T-helper 1 cell treated with Interleukin-12 subunit alpha and Interleukin-12 subunit beta and Interleukin-4 antibody, amounts not matched to agents 30 ng/mL and 1 ng/mL, for 36 hours (primary cell): ENCODE measurements at regions not wholly inside any gene's neighbourhood (a gene's known extent, or its start where the extent isn't known, plus 50 kb on each side); places are given as distances from the start of the nearest gene placed in this dataset.

Experiments
- intact Hi-C: fragments of 100-400 bp; cut with micrococcal nuclease; formaldehyde crosslinking; loops from one replicate; pipeline ENCODE4 v1.15.1; 2024

- intact Hi-C loops = loop anchor here (2.0 to 10.0 kb wide), 2 partner anchors 59 to 89 kb away; partner anchors contain the start of gene FOXL1
Measured at GRCh38 chr16:86663685-86664521, 85.6 kb downstream of the FOXL1 start.

- intact Hi-C loops = loop anchor here (2.0 to 10.0 kb wide), 2 partner anchors 60 to 90 kb away; partner anchors contain the start of gene FOXL1
Measured at GRCh38 chr16:86664522-86665318, 86.4 kb downstream of the FOXL1 start.

GRCh38 chr16:86665319-86665675, 86.9 kb downstream of the FOXL1 start:
- intact Hi-C loops = loop anchor here (2.0 to 10.0 kb wide), 2 partner anchors 60 to 90 kb away; partner anchors contain the start of gene FOXL1

- intact Hi-C loops = loop anchor here (2.0 to 10.0 kb wide), 2 partner anchors 61 to 91 kb away; partner anchors contain the start of gene FOXL1
Measured at GRCh38 chr16:86665929-86666328, 87.6 kb downstream of the FOXL1 start.

GRCh38 chr16:86667035-86667434, 88.7 kb downstream of the FOXL1 start:
- intact Hi-C loops = loop anchor here (10.0 kb wide), 1 partner anchor 92 kb away; the partner anchor contains the start of gene FOXL1

- intact Hi-C loops = loop anchor here (10.0 kb wide), 1 partner anchor 94 kb away; the partner anchor contains the start of gene FOXL1
Measured at GRCh38 chr16:86668136-86668910, 90.0 kb downstream of the FOXL1 start.

GRCh38 chr16:86669285-86669805, 91.0 kb downstream of the FOXL1 start:
- intact Hi-C loops = loop anchor here (10.0 kb wide), 1 partner anchor 95 kb away; the partner anchor contains the start of gene FOXL1

GRCh38 chr16:86669937-86670749, 91.8 kb downstream of the FOXL1 start:
- intact Hi-C loops = loop anchor here (10.0 kb wide), 1 partner anchor 95 kb away; the partner anchor contains the start of gene FOXL1

- intact Hi-C loops = no loop called here
Measured at GRCh38 chr16:86670750-86671234, 92.4 kb downstream of the FOXL1 start.

- intact Hi-C loops = no loop called here
Measured at GRCh38 chr16:86671486-86672178, 93.3 kb downstream of the FOXL1 start.

- intact Hi-C loops = no loop called here
Measured at GRCh38 chr16:86672179-86672863, 94.0 kb downstream of the FOXL1 start.

- intact Hi-C loops = no loop called here
Measured at GRCh38 chr16:86673090-86673955, 95.0 kb downstream of the FOXL1 start.

- intact Hi-C loops = no loop called here
Measured at GRCh38 chr16:86673956-86674453, 95.7 kb downstream of the FOXL1 start.

- intact Hi-C loops = no loop called here
Measured at GRCh38 chr16:86676254-86676670, 97.9 kb downstream of the FOXL1 start.

GRCh38 chr16:86679490-86679889, 101.1 kb downstream of the FOXL1 start:
- intact Hi-C loops = no loop called here

- intact Hi-C loops = no loop called here
Measured at GRCh38 chr16:86680162-86680561, 101.8 kb downstream of the FOXL1 start.

GRCh38 chr16:86680661-86681030, 102.3 kb downstream of the FOXL1 start:
- intact Hi-C loops = no loop called here
